ENCODE measurements at regions not wholly inside any gene's neighbourhood (a gene's known extent, or its start where the extent isn't known, plus 50 kb on each side); places are given as distances from the start of the nearest gene placed in this dataset.

DNA sequence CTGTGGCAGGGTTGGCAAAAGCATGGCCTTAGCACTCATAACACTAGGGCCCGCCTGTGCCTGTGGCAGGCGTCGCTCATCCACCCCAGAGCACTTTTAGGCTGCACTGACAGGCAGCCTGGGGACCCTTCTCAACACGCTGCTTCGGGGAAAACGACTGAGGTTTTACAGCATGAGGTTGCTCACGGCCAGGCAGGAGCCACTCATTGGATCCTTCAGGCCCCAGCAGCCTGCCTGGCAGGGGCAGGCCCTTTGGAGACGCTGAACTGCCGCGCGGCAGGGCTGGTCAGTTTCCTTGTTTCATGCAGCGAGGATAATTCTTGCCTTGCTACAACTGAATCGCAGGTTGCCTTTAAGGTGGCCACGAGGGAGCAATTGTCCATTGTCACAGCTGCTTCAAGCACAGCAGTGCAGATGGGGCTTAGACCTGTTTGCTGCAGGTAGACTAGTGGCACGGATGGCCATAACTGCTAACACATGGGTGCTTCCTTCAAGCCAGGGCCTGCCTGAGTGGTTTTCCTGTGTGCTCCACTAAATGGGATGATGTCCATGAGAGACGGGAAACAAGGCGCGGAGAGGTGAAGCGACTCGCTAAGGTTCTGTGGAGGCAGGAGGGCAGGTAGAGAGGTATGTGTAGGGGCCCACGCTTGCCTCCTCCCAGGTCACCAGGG, 49.9 kb upstream of the HS6ST1 start:
- no peak for DNase-seq (ENCODE audit: low spot score)

DNA sequence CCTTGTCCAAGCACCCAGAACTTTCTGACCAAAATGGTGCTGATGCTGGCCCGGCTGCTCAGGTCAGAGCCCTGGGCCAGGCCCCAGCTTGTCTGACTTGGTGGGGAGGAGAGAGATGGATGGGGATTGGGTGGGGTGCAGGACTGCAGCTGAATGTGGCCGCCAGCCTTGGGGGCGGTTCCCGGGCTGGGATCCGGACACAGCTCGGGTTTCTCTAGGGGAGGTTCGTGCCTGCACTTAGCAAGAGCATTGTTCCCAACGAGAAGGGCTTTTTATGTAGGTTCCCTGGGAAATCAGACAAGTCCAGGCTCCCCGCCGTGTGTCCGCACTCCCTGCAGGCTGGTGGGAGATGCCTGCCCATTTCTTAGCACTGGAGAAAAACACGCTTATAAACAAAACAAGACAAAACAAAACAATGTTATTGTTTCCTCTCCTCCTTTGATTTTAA, 50.5 kb upstream of the HS6ST1 start:
- no peak for DNase-seq (ENCODE audit: low spot score)

DNA sequence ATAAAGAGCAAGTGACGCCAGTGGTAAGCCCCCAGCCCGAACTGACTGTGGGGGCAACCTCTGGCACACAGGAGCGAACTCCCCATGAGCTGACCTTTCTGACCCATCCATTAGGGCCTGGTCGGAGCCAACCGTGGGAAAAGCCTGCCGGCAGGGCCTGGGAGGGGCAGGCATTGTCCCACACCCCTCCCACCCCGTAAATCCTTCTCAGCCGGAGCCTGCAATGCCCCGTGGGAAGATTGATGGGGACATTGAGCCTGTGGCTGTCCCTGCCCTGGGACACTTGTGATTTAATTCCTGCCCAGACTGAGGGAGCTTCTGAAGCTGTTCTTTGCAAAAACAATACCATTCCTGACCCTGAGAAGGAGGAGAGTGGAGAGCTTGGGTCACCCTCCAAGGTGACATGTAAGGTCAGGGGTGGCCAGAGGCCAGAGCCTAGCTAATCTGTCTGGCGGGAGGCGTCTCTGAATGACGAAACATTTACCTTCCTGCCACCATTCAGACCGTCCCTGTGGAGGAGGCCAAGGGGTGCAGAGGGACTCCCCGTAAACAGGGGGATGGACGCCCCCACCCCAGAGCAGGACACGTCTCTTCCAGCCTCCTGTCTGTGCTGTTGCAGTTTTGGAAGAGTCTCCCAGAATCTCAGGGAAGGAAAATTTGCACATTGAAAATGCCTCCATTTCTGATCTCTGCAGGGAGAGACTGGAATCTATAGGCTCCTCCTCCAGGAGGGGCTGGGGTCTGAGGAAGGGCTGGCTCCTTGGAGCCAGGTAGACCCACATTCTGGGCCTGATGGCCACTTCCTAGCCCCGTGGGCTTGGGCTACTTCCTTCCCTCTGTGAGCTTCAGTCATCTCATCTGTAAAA, 51.2 kb upstream of the HS6ST1 start:
- no peak for DNase-seq (ENCODE audit: low spot score)

DNA sequence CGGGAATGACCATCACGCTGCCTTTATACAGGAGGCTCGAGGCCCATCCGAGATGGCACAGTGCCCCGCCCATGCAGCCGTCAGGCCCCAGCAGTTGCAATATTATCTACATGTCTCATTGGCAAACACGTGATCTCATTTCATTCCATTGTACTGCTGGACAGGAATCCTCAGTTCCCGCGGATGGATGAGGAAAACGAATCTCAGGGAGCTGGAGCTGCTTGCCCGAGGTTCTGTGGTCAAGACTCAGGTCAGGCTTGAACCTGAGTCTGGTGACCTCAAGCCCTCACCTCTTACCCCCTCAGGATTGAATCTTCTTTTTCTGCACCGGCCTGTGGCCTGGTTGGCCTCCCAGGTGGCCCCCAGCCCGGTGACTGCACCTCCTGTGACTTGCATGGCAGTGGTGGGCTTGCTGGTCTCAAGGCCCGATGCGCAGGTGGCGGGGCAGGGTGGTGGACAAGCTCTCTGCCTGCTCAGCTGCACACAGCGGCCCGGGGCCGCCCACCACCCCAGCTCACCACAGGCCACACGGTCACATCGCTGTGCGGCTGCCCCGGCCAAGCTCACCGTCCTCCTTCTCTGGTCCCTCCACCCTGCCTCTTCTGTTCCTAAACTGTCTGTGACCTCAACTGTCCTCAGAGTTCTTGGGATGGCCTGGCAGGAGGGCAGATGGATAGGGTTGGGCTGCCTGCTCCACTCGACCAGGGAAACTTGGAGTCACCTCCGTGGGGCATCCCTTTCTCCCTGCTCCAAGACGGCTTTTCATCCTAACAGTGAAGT, 52.0 kb upstream of the HS6ST1 start:
- DNase-seq (ENCODE audit: low spot score), result no peak

DNA sequence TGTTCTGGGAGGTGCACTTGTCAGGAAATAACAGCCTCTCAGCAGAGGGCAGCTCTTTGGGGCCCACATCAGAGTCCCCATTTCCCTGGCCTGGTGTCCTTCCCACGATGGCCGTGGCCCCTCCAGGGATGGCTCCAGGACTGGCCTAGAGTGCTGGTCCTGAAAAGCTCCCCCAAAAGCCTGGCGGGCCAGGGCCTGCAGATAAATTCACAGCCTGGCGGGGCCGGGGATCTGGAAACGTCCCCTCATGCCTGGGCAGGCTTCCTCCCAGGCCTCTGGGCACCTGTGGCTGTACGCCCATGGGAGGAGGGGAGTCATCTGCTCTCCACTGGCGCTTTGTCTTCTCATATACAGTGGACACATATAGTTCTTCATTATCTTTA, 52.6 kb upstream of the HS6ST1 start:
- no peak for DNase-seq (ENCODE audit: low spot score)

DNA sequence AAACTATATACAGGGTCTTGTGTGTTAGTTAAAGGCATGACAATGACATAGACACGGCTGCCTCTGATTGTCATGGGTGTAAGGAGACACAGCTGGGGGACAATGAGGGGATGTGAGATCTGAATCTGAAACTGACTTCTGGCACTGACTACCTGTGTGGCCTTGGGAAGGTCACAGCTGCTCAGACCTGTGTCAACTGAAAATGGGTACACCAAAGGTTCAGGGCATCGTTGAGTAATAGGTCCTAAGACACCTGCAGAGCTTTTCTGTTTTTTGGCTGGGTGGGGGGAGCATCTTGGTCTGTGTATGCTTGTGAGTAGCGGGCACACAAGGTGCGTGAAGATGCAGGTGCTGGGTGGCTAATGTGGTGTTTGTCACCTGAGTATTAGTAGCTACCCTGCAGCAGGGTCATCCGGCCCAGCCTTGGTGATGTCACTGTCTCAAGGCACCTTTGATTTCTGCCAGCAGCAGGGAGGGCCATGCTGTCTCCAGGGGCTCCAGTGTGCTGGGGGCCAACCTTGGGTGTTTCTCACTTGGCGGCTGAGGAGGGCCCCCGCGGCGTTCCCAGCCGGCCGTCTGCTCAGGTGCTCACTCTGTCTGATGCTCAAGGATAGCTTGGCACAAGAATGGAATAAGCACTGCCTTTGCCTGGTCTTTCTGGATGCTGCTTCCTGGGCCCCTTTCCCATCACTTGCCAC, 53.1 kb upstream of the HS6ST1 start:
- no peak for DNase-seq (ENCODE audit: low spot score)

DNA sequence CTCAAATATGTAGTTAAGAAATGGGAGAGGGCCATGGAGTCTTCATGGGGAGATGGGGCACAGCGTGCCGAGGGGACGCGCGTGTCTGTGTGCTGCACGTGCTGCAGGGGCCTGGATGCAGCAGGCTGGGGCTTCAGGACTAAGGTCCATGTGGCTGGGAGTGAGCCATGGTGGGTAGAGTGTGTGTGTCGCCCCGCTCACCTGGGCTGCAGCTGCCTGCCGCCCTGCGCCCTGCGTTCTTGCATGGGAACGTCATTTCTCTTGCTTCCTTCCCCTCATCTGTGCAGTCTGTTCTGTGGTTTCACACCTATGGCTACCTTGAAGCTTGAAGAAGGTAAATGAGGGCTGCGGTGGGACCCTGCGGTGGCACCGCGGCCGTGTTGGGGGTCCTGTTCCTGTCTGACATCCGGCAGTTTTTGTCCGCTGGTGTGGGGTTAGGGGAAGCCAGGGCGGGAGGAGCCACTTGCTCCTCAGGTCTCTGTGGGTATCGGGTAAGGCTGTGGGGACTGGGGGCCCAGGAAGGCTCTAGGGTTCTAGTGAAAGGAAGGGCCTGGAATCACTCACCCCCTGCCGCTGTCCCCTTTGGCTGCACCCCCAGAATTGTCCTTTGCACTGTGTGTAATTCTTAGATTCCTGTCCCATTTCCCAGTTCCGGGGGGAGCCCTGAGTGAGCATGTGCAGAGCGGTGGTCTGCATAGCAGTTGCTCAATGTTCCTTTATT, 54.1 kb upstream of the HS6ST1 start:
- DNase-seq (ENCODE audit: low spot score), result no peak

DNA sequence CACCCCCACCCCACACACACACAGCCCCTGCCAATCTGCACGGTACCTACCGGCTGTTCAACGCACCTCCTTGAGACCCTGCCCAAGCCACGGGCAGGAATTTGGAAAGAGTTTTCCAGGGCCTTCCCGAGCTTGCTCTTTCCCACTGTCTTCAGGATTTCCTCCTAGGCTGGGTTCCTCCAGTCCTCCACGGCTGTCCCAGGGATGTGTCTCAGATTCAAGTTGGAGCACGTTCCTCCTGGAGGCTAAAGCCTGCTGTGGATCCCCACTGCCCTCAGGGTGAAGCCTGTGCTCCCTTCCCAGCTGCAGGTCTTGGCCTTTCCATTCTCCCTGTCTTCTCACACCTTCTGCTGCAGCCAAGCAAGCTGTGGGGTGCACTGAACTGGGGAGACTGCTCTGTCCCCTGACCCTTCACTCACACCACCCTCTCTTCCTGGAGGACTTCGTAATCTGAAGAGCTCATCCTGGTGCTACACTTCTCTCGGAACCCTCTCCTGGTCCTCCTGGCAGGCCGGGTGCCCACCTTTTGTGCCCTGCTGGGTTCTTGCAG, 54.9 kb upstream of the HS6ST1 start:
- no peak for DNase-seq (ENCODE audit: low spot score)

DNA sequence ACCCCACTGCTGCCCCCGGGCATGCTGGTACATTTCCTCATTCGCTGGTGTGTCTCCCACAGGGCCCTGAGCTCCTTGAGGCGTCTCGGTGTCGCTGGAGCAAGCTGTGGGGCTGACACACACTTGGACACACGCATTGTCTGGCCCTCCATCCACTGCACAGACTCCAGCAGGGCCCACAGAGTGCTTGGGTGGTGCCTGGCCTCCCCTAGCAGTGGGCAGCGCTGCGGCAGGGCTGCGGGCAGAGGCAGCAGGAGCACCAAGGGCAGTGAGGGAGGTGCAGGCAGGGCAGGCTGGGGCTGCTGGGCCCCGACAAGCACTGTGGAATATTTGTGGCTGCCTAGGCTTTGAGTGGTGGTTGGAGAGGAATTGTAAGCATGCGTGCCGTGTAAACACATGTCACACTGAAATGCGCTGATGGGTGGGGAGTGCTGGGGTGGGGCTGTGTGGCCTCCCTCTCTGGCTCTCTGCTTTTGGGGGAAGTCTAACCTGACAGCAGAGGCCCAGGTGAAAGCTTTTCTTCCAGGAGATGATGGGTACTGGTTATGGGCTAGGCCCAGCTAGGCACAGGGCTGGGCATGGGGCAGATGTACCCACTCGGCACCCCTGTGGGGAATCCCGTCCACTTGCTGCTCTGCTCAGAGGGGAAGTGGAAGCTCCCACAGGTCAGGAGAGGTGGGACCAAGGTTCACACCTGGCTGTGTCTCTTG, 55.5 kb upstream of the HS6ST1 start:
- DNase-seq (ENCODE audit: low spot score), result no peak

DNA sequence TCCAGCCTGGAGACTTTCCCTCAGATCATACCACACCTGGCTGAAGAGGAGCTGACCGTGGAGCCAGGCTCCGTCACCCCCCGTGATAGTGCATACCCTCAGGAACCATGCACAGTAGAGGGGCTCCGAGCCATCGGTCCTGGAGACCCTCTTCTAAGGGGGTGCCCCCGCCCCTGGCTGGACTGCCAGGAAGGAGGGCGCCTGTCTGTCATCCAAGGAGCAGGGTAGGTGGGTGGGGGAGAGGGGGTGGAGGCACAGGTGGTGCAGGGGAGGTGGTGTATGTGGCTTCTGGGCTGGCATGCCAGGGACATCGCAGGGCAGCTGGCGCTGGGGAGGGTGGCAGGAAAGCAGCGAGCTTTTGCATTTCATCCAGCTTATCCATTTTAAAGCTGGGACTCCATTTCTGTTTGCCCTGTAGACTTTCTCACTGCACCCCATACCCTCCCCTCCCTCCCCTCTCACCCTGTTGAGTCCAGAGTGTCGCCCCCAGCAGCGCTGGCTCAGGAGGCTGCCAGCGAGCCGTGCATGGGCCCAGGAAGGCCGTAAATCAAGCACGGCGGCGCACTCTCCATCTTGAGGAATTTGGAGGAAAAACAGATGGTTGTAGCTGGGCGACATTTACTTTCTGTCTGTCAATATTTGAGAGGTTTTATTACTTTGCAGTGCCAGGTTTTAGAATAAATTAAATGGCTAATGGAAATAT, 56.2 kb upstream of the HS6ST1 start:
- DNase-seq (ENCODE audit: low spot score), result no peak

DNA sequence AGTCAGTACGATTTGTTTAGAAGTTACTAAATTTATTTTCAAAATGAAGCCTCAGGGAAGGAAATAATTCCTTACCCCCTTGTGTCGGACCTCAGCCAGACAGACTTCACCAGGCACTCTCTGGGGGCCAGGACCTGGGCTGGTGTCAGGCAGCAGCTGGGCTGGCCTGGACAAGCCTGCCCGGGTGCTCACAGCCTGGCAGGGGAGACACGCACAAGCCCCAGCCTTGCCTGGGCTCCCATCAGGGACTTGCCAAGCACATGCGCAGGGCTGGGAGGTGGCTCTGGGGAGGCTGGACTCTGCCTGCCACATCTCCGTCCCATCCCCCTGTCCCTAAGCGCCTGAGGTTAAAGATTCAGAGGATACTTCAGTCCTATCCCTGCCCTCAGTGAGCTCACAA, 56.8 kb upstream of the HS6ST1 start:
- no peak for DNase-seq (ENCODE audit: low spot score)

DNA sequence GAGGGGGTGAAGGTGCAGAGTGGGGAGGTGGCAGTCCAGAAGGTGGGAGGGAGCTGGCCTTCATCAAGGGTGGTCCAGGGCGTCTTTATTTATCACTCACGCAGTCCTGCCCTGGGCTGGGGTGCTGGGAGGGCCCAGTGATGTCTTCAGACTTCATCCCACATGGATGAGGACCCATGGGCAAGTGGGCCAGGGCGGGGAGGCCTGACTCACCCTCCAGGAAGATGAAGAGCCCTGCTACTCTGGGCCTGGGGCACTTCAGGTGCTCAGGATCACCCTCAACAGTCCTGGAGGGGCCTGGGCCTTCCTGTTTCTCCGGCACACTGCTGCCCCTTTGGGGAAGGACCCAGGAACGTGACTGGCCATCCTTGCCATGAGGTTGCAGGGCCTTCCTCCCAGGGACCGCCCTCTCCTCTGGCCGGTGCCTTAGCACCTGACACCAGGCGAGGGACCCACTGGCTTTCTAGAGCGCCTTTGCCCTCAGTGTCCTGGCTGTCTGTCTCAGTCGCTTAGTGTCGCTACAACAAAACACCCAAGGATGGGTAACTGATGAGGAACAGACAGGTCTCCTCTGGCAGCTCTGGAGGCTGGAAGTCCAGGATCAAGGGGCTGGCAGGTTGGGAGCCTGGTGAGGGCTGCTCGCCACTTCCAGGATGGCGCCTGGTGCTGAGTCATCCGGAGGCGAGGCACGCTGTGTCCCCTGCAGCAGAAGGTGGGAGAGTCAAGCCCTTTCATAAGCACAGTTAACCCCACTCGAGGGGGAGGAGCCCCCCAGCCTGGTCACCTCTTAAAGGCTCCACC, 57.8 kb upstream of the HS6ST1 start:
- DNase-seq (ENCODE audit: low spot score), result no peak

DNA sequence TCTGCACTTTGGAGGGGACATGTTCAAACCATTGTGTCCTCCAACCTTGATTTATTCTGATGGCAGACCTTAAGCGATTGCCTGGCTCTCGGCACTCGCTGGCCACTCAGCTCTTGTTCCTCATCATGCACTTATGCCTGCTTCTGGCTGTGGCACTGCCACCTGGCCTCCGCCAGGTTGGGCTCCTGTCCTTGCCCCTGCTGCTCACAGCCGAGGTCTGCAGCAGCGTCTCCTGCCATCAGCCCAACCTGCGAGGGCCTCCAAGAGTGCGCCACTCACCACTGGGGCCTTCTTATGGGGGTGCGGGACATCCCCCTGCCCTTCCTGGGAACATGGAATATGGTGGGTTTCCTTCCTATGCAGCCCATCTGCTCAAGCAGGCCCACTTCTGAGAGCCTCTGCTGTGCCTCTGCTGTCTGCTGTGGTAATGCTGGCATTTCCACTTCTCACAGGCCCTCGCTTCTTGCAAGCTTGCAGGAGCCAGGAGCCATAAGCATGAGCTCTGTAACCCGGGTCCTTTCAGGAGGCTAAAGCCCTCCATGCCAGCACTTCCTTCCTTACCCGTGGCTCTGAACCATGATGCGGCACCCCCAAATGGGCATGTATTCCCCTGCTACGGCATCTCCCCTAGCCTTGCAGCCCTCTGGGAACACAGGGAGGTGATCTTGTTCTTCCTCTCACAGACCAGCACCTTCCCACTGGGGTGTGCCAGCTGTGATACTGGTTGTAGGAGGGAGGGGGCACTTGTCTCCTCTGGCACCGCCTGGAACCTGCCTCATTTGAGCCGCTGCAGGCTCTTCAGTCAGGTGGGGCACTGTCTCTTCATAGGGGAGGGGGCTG, 58.6 kb upstream of the HS6ST1 start:
- no peak for DNase-seq (ENCODE audit: low spot score)

DNA sequence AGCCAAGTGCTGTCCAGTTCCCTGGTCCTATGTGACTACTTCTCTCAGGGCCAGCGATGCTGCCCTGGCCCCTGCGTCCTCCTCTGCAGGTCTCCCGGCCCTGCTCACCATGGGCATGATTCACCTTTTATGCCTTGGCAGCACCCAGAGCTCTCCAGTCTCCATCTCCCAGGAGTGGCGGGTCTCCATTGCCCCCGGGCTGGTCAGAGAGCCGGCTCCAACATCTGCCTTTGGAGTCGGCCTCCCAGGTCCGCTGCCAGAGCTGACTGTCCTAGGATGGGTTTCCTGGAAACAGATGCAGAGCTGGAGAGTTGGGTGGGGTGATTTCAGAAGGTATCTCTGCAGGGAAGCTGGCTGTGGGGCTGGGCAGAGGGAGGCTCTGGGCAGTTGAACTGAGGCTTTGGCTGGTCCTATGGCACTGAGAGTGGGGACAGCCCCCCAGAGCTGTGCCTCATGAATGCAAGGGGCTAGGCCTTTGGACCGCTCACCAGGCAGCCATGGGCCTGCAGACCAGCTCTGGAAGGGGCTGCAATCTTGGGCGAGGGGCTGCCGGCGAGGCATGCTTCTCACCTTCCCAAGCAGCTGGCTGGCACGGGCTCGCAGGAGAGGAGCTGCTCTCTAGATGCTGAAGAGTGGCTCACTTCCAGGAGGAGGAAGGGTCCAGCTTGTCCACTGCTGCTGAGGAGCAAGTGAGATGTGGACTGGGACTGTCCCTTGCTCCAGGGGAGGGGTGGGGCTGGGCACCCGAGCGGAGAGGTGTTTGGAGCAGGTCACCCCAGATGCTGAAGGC, 59.8 kb upstream of the HS6ST1 start:
- no peak for DNase-seq (ENCODE audit: low spot score)

DNA sequence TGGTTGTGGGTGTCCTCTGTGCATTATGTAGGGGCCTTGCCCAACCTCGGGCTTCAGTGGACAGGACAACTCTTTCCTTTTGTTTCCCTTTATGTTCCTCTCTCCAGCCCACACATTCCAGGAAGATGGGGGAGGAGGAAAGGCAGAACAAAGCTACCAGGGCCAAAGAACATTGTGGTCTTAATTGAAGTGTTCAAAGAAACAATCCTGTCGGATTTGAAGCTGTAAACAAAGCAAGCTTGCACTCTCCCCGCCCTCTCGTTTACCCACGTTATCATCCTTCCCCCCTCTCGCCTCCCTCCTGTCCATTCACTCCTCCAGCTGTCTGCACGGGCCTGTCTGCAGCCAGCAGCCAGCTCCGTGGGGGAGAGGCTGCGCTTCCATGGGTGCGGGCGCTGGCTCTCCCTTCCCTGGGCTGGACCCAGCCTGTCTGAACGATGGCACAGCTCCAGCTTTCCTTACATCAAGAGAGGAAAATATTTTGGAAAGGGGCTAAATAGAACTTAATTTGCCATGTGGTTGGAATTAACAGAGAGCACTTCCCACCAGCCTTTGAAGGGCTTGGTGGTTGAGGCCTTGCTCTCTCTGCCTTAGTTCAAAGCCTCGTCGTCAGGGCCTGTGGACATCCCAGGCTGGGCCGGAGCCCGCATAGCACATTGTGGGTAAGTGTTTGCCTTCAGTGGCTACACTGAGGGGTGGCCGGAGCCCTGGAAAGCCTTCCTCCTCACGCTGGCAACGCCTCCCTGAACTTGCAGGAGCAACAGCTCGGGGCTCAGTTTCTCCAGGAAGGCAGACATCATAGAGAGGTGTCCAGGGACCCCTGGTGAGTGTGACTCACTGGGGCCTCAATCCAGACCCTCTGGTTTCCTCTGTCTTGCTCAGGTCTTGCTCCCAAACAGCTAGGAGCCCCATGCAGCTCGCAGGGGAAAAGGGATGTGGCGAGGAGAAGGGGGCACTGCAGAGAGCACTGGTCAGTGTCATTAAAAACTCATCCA, 60.6 kb upstream of the HS6ST1 start:
- no peak for DNase-seq (ENCODE audit: low spot score)

Measured in HuH-7.5 (cell line).